ENCODE measurements at regions not wholly inside any gene's neighbourhood (a gene's known extent, or its start where the extent isn't known, plus 50 kb on each side); places are given as distances from the start of the nearest gene placed in this dataset.
A peak's percentile ranks its signal among the peaks of the same experiment; 100 is the strongest.

GRCh38 chr2:62407838-62408237 is 98.2 kb downstream of the TMEM17 start:
- no peak for DNase-seq (ENCODE audit: low read depth)
- H3K4me3 ChIP-seq (ENCODE audit: low read depth, low read length): no peak overlapping the region
- no peak for TF ChIP-seq CTCF (IDR thresholded peaks at IDR 0.05; ENCODE audit: insufficient read depth, low read depth, low read length, missing control alignments)

GRCh38 chr2:62407401-62407800 is 98.6 kb downstream of the TMEM17 start:
- H3K4me3 ChIP-seq (ENCODE audit: low read depth, low read length): no peak overlapping the region
- no peak for DNase-seq (ENCODE audit: low read depth)
- no peak for TF ChIP-seq CTCF (IDR thresholded peaks at IDR 0.05; ENCODE audit: insufficient read depth, low read depth, low read length, missing control alignments)

GRCh38 chr2:62406573-62407043 is 99.4 kb downstream of the TMEM17 start:
- no peak for TF ChIP-seq CTCF (IDR thresholded peaks at IDR 0.05; ENCODE audit: insufficient read depth, low read depth, low read length, missing control alignments)
- DNase-seq (ENCODE audit: low read depth): peak; percentile 55
- no peak overlapping the region for H3K4me3 ChIP-seq (ENCODE audit: low read depth, low read length)

- no peak for DNase-seq (ENCODE audit: low read depth)
- no peak for TF ChIP-seq CTCF (IDR thresholded peaks at IDR 0.05; ENCODE audit: insufficient read depth, low read depth, low read length, missing control alignments)
- H3K4me3 ChIP-seq (ENCODE audit: low read depth, low read length): no peak overlapping the region
These were observed 101.1 kb downstream of the TMEM17 start for GRCh38 chr2:62404913-62405312.

GRCh38 chr2:62402156-62402555 is 103.8 kb downstream of the TMEM17 start:
- no peak for TF ChIP-seq CTCF (IDR thresholded peaks at IDR 0.05; ENCODE audit: insufficient read depth, low read depth, low read length, missing control alignments)
- H3K4me3 ChIP-seq (ENCODE audit: low read depth, low read length): no peak overlapping the region
- DNase-seq (ENCODE audit: low read depth): no peak

- no peak for TF ChIP-seq CTCF (IDR thresholded peaks at IDR 0.05; ENCODE audit: insufficient read depth, low read depth, low read length, missing control alignments)
- H3K4me3 ChIP-seq (ENCODE audit: low read depth, low read length): no peak overlapping the region
- DNase-seq (ENCODE audit: low read depth): peak; percentile 20
These were observed 107.6 kb downstream of the TMEM17 start for GRCh38 chr2:62398356-62398755.

GRCh38 chr2:62396880-62397279 is 109.1 kb downstream of the TMEM17 start:
- no peak for TF ChIP-seq CTCF (IDR thresholded peaks at IDR 0.05; ENCODE audit: insufficient read depth, low read depth, low read length, missing control alignments)
- DNase-seq (ENCODE audit: low read depth): no peak
- no peak overlapping the region for H3K4me3 ChIP-seq (ENCODE audit: low read depth, low read length)

Data from GM12865 (cell line).